ENCODE measurements at regions not wholly inside any gene's neighbourhood (a gene's known extent, or its start where the extent isn't known, plus 50 kb on each side); places are given as distances from the start of the nearest gene placed in this dataset.

- TF ChIP-seq HDAC6 (IDR thresholded peaks at IDR 0.05; ENCODE audit: low read depth, low read length), result no peak
- TF ChIP-seq TCF12 (IDR thresholded peaks at IDR 0.05), result no peak
- TF ChIP-seq TCF12 (CRISPR knock-in tag; IDR thresholded peaks at IDR 0.05), result no peak
- TF ChIP-seq KDM5A (IDR thresholded peaks at IDR 0.05; ENCODE audit: borderline replicate concordance, low read length), result no peak
- no peak for TF ChIP-seq ZNF549 (CRISPR knock-in tag; IDR thresholded peaks at IDR 0.05)
- no peak for TF ChIP-seq ZBTB2 (CRISPR knock-in tag; IDR thresholded peaks at IDR 0.05; ENCODE audit: low read depth)
Observed at GRCh38 chr6:103101267-103101666, 1707.8 kb downstream of the GRIK2 start.

All from HepG2 (cell line).